ENCODE measurements at regions not wholly inside any gene's neighbourhood (a gene's known extent, or its start where the extent isn't known, plus 50 kb on each side); places are given as distances from the start of the nearest gene placed in this dataset.
"Not testable (repeated sequence)": the region's sequence is repeated elsewhere in the genome, so short reads cannot be mapped to it uniquely, and the experiment has no call there.

GRCh38 chr2:67880291-67880761 is 182.5 kb downstream of the C1D start:
- no peak for FAIRE-seq

- no peak for FAIRE-seq
Measured at GRCh38 chr2:67881816-67882215, 181.0 kb downstream of the C1D start.

- FAIRE-seq: no peak
Measured at GRCh38 chr2:67883316-67884087, 179.3 kb downstream of the C1D start.

GRCh38 chr2:67888351-67889005 is 174.3 kb downstream of the C1D start:
- no peak for FAIRE-seq

GRCh38 chr2:67889056-67889455 is 173.7 kb downstream of the C1D start:
- FAIRE-seq: no peak

GRCh38 chr2:67891642-67892041 is 171.2 kb downstream of the C1D start:
- no peak for FAIRE-seq

- FAIRE-seq: no peak
Measured at GRCh38 chr2:67892339-67892846, 170.4 kb downstream of the C1D start.

- FAIRE-seq: no peak
Measured at GRCh38 chr2:67895227-67895941, 167.4 kb downstream of the C1D start.

GRCh38 chr2:67896076-67896475 is 166.7 kb downstream of the C1D start:
- FAIRE-seq: no peak

- no peak for FAIRE-seq
Measured at GRCh38 chr2:67896476-67896875, 166.3 kb downstream of the C1D start.

- FAIRE-seq: no peak
Measured at GRCh38 chr2:67898595-67898994, 164.2 kb downstream of the C1D start.

GRCh38 chr2:67899187-67899586 is 163.6 kb downstream of the C1D start:
- no peak for FAIRE-seq

GRCh38 chr2:67900826-67901225 is 162.0 kb downstream of the C1D start:
- FAIRE-seq: no peak

- no peak for FAIRE-seq
Measured at GRCh38 chr2:67904566-67904965, 158.2 kb downstream of the C1D start.

- no peak for FAIRE-seq
Measured at GRCh38 chr2:67904966-67905365, 157.8 kb downstream of the C1D start.

- FAIRE-seq: not testable (repeated sequence)
Measured at GRCh38 chr2:67906547-67906946, 156.3 kb downstream of the C1D start.

GRCh38 chr2:67917332-67918054 is 145.3 kb downstream of the C1D start:
- no peak for FAIRE-seq

GRCh38 chr2:67918471-67918870 is 144.3 kb downstream of the C1D start:
- no peak for FAIRE-seq

GRCh38 chr2:67919490-67919889 is 143.3 kb downstream of the C1D start:
- no peak for FAIRE-seq

GRCh38 chr2:67922080-67922785 is 140.6 kb downstream of the C1D start:
- FAIRE-seq: no peak

GRCh38 chr2:67923696-67924095 is 139.1 kb downstream of the C1D start:
- FAIRE-seq: no peak

GRCh38 chr2:67927501-67927900 is 135.3 kb downstream of the C1D start:
- FAIRE-seq: no peak
